ENCODE measurements at regions not wholly inside any gene's neighbourhood (a gene's known extent, or its start where the extent isn't known, plus 50 kb on each side); places are given as distances from the start of the nearest gene placed in this dataset.

DNA sequence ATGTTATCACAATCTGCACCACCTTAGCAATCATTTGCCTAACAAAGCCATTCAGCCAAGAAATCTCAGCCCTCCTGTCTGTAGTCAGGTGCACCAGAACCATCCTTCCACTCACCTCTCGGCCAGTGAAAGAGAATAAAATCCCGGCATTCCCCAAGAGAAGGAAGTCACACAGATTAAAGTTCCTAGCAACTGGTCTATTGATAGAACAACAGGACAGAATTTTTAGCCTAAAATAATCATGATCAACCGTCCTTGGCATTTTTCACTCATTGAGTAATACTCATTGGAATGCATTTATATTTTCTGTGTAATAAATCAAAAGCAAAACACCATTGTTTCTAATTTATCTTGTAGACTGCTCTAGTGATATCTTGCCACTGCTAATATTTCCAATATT is 85.7 kb upstream of the CDH4 start:
- DNase-seq (ENCODE audit: low spot score), result no peak

GRCh38 chr20:61168605-61169004 is 83.5 kb upstream of the CDH4 start:
- DNase-seq (ENCODE audit: low spot score), result no peak

DNA sequence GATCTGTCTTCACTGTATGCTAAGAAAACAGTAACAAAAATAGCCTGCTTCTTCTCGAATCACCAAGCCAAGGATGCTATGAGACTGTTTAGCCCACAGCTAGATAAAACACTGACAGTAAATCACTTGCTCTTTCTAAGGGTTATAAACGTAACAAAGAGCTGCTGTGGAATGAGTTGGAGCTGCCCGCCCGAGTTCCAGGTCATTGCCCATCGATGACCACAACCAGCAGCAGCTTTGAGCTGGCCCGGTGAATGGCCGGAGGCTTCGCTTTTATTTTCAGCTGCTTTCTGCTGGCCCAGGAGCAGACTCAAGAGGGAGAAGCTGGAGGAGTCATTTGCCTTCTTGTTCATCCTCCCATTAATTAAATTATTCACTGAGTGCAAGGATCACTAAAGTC is 82.2 kb upstream of the CDH4 start:
- no peak for DNase-seq (ENCODE audit: low spot score)

- no peak for DNase-seq (ENCODE audit: low spot score)
These were observed 81.4 kb upstream of the CDH4 start for GRCh38 chr20:61170496-61171320.

- no peak for DNase-seq (ENCODE audit: low spot score)
These were observed 78.8 kb upstream of the CDH4 start for GRCh38 chr20:61173267-61173666.

DNA sequence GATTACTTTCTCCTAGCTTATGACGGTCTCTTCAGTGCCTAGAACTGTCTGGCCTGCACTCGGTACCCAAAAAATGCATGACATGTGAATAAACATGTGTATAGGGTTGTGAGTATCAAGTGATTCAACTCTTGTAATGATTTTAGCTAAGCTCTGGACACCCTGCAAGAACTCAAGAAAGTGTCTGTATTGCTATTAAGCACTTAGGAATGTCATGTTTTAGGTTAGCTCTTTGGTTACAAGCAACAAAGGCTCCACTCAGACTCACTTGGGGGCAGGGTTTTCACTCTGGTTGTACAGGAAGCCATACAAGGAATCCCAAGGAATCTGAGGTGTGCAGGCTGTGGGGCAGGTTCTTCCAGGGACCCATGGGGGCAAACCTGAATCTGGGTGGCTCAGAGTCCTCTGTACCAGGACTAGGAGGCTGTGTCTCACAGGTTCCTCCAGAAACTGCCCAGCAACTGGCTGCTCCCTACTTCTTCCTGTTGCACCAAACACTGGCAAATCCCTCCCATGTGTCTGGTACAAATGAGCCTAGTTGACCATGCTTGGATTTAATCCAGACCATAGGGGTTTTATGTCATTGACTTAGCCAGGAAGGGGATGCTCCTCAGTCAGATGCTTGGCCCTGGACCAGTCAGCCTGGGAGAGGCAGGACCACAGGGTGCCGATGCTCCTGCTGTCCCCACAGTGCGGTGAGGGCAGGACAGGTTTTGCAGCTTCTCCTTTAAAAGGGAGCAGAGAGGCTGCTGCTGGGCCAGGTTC is 77.9 kb upstream of the CDH4 start:
- no peak for DNase-seq (ENCODE audit: low spot score)

DNA sequence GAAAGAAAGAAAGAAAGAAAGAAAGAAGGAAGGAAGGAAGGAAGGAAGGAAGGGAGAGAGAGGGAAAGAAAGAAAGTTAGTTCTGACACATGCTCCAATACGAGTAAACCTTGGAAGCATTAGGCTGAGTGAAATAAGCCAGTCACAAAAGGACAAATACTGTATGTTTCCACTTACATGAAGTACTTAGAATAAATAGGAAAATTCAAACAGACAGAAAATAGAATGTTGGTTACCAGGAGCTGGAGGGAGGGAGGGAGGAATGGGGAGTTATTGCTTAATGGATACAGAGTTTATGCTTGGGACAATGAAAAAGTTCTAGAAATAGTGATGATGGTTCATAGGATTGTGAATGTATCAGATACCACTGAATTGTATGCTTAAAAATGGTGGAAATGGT is 75.2 kb upstream of the CDH4 start:
- DNase-seq (ENCODE audit: low spot score), result no peak

DNA sequence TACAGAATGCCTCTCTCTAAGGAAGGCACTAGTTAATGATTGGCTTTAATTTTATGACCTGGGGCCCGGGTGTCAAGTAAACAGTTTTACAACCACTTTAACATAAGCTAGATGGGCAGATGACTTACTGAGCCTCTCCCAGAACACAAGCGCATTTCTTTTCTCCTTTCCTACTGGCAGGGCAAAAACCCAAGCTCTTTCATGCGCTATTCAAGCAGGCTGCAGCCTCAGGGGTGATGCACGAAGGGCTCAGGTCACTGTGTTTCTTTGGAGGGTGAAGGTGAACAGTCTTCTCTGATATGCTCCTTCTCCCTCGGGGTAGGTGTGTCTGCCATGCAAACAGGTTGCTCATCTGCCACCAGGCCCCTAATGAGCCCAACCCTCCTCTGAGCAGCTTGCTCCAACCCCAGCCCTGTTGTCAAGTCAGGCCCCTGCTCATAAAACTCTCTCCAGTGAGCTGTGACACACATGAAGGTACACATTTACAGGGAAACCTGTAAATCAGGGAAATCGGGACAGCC is 73.5 kb upstream of the CDH4 start:
- no peak for DNase-seq (ENCODE audit: low spot score)

DNA sequence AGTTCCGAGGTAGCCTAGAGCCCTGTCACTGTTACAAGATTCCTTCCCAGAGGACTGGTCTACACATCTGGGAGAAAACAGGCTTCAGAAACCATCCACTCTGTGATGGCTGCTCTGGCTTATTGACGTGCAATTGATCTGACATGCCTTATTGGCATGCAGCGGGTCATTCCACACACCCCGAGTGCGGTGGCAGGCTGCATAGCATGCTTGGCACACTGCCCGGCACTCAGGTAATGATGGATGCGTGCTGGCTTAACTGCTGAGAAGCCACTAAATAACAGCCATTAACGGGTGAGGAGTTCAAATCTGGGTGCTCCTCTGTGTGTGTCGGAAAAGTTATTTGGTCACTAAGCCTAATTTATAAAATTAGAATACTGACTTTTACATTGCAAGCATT is 67.9 kb upstream of the CDH4 start:
- no peak for DNase-seq (ENCODE audit: low spot score)

GRCh38 chr20:61185181-61185580 is 66.9 kb upstream of the CDH4 start:
- no peak for DNase-seq (ENCODE audit: low spot score)

- no peak for DNase-seq (ENCODE audit: low spot score)
These were observed 66.0 kb upstream of the CDH4 start for GRCh38 chr20:61185841-61186601.

GRCh38 chr20:61186771-61187472 is 65.1 kb upstream of the CDH4 start:
- DNase-seq (ENCODE audit: low spot score), result no peak

- DNase-seq (ENCODE audit: low spot score), result no peak
These were observed 62.5 kb upstream of the CDH4 start for GRCh38 chr20:61189534-61189933.

GRCh38 chr20:61191096-61191495 is 61.0 kb upstream of the CDH4 start:
- DNase-seq (ENCODE audit: low spot score), result no peak

- DNase-seq (ENCODE audit: low spot score), result no peak
These were observed 59.6 kb upstream of the CDH4 start for GRCh38 chr20:61192337-61192950.

- DNase-seq (ENCODE audit: low spot score), result no peak
These were observed 58.9 kb upstream of the CDH4 start for GRCh38 chr20:61193164-61193563.

All from CD4-positive, alpha-beta T cell treated with Interleukin-6 at 100 ng/mL for 8 hours (primary cell).